Daoy (cell line): ENCODE measurements at regions not wholly inside any gene's neighbourhood (a gene's known extent, or its start where the extent isn't known, plus 50 kb on each side); places are given as distances from the start of the nearest gene placed in this dataset.
"Not testable (repeated sequence)": the region's sequence is repeated elsewhere in the genome, so short reads cannot be mapped to it uniquely, and the experiment has no call there.

ENCODE experiments used
- DNase-seq: peaks from one replicate; pipeline ENCODE4 v3.0.0-alpha.2; 2015; ENCODE audit warnings: low read depth

DNA sequence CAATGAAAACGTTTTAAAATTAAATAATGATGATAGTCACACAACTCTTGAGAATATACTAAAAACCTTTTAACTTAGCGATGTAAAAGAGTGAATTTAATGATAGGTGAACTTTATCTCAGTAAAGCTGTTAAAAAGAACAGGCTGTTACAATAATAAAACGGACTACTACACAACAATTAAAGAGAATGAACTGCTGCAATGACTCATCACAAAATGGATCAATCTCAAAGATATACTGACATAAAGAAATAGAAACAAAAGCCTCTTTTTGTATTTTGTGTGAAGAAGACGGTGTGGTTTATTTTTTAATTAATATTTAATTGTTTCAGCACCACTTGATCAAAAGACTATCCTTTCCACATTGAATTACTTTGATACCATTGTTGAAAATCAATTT, 352.4 kb upstream of the GJE1 start:
- no peak for DNase-seq

DNA sequence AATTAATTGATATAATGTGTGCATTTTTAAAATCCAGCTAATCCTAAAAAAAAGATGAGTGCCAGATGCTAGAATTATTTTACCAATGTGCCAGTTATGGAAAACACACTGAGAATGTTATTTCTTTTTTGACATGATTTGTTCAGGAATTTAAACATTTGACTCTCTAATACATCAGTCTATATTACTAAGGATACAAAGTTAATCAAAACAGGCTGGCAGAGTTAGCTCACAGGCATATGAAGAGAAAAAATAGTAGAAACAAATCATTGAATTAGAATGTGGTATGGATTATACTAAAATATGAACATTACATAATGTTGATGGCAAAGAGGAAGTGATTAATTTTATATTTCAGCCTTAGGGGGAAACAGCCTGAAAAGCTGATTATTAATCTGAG, 368.3 kb upstream of the GJE1 start:
- DNase-seq, result no peak

DNA sequence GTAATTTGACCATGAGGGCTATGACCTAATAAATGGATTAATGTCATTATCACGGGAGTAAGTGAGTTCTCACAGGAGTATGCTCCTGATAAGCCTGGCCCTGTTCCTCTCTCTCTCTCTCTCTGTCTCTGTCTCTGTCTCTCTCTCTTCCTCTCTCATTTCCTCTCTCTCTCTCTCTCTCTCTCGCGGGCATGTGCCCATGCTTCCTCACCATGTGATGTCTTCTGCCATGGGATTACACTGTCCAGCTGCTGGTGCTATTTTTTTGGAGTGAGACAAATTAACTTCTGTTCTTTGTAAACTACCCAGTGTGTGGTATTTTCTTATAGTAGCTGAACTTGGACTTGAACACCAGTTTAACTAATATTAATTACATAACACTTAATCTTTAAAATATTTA, 374.3 kb upstream of the GJE1 start:
- no peak for DNase-seq

DNA sequence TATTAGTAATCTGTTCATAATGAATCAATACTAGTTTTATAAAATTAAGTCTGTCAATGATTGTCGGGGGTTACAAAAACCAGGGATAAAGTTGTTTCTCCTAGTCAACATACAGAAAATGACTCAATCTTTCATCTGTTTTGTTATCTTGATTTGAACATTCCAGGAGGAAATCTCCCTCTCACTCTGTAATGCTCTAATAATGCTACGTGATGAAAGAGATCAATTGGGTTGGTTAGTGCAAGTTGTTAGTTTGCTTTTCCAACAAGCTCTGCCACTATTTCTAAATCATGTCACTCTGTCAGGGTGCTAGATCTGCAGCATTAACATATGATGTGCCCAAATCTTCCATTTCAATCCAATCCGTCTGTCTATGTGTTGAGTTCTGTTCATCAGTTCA, 379.5 kb upstream of the GJE1 start:
- no peak for DNase-seq

DNA sequence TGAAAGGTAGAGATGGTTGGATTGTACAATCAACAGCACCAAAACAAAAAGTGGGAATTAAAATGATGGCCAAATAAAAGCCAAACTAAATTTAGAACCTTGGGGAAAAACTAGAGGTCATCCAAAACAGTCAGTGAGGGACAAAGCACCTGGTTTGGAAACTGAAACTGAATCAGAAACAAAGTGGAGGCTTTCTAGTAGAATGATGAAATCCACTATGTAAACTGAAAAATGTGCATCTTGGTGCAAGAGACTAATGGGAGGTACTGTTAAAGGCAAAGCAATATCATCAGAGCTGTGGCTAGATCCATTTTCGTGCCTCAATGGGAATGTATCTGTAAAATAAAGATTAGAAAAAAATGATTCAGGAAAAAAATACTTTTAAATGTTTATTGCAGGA, 380.0 kb upstream of the GJE1 start:
- no peak for DNase-seq

DNA sequence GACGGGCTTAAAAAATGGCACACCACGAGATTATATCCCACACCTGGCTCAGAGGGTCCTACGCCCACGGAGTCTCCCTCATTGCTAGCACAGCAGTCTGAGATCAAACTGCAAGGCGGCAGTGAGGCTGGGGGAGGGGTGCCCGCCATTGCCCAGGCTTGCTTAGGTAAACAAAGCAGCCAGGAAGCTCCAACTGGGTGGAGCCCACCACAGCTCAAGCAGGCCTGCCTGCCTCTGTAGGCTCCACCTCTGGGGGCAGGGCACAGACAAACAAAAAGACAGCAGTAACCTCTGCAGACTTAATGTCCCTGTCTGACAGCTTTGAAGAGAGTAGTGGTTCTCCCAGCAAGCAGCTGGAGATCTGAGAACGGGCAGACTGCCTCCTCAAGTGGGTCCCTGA, 386.4 kb upstream of the GJE1 start:
- not testable (repeated sequence) for DNase-seq

DNA sequence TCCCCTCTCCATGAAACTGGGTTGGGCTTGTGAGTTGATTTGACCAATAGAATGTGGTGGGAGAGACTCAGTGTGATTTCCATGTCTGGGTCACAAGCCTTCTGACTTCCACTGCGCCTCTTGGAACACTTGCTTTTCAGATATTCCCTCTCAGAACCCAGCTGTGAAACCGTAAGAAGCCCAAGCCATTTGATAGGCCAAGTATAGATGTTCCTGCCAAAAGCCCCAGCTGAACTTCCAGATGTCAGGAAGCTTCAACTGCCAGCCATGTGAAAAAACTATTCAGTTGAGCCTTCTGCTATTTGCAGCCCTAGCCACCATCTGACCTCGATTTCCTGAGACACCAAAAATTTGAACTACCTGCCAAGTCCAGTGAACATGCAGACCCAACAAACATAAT, 387.8 kb upstream of the GJE1 start:
- no peak for DNase-seq

DNA sequence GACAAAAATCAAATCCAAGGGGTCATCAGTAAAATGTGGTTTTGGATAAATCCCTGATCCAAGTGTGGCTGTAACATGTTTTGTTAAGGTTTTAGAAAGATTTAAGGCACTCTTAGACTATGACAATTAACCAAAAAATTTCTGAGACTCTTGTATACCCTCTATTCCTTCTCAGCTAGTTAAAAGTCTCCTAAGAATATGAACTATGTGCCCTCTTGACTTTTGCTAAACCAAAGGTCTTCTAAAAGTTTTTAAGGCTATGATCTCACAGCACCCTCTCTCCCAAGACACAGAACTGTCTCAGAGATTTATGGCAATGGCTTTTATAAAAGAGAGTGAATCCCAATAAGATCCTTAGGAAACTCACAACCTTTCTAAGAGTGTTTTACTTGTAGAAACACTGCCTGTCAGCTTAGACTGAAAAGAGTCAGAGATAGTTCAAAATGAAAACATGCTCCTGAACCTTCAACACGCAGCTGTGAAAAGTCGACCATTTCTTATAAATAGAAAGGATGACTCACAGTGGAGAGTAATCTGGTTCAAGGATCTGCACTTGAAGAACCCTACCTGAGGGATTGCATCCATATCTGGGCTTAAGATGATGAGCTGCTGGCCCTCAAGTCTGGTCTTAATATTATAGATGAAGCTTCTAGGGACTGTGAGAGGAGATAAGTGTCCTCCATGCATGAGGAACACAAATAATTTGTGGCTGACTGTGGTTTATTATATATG, 388.4 kb upstream of the GJE1 start:
- DNase-seq, result no peak

DNA sequence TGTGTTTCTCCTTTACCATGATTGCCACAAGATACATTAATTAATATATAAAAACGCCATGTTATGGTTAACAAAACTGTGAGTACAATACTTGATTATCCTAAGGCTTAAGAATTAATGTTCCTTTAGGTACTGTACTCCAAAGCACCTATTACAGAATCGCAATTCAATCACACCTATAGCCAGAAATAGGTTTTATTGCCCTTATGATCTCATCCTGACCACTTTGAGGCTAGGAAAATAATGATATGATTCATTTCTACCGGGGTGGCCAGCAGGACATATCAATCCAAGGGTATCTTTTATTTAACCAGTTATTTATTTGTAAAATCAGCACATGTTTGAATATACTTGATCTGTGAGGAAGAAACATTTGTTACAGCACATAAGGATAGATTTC, 396.6 kb upstream of the GJE1 start:
- no peak for DNase-seq

DNA sequence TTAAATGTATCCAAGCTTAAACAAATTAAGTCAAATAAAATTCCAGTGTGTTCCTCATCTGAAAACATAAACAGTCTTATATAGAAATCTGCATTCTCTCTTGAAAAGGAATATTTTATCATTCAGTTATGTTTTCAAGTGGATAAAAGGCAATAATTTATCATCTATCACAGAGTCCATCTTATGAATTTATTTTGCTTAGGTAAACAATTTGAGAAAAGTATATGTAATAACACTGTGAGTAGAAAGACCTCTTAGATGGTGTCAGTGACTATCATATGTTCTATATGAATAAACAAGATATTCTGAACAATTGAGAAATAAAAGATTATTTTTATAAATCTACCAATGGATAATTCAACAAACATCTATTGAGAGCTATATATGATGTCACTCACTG, 397.6 kb upstream of the GJE1 start:
- no peak for DNase-seq

DNA sequence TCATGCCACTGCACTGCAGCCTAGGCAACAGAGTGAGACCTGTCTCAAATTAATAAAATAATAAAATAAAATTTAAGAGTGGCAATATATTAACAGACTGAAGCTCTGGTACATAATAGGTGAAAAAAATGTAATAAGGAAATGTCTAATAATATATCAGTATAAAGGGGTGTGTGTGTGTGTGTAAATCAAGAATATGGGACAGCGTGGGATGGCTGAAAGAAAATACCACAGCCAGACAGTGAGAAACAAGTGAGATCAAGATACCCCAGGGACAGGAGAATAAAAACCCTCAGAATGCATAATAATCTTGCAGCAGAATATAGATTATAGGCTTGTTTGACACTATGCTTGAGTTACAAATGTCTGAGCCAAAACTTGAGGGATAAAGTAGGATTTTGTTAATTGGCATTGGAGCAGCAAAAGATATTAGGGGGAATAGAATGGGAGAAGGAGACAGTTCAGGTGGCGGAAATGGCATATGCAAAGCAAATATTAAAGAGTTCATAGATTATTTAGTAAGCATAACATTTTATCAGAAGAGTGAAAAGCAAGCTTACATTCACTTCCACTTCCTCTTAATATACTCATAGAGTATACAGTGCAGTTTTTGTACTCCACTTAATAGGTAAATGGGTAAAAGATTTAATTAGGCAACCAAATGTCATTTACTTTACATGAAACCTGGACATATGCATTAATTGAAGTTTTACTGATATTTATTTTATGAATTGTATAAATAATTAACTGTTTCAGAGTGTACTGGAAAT, 398.5 kb upstream of the GJE1 start:
- DNase-seq, result no peak

DNA sequence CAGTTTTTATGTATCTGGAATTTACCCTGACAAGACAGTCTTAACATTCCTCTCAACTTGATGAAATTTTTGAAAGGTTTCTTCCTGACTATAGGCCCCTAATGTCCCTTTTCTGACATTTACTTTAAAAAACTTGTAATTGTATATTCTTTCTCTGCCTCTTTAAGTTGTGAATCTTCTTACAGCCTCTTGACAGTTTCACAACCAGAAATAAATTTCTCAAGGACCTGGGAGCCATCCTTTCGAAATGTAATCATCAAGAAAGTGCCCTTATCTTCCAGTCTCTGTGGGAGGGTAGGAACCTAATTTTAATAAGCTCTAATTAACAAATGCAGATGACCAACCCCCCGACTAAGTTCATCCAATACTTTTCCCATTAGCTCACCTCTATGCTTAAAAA, 403.6 kb upstream of the GJE1 start:
- DNase-seq, result no peak

DNA sequence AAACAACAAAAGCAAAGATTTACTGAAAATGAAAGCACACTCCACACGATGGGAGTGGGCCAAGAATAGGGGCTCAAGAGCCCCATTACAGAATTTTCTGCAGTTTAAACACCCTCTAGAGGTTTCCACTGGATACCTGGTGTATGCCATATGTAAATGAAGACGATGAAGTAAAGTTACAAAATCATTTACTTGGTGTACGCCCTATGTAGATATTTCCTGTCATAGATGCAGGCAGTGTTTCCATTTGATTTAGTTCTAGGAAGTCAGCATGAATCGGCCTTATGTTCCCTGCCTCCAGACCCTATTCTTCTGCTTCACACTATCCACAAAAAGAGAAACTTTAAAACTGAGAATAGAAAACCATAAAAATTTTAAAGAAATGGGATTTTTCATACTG, 404.4 kb upstream of the GJE1 start:
- no peak for DNase-seq

DNA sequence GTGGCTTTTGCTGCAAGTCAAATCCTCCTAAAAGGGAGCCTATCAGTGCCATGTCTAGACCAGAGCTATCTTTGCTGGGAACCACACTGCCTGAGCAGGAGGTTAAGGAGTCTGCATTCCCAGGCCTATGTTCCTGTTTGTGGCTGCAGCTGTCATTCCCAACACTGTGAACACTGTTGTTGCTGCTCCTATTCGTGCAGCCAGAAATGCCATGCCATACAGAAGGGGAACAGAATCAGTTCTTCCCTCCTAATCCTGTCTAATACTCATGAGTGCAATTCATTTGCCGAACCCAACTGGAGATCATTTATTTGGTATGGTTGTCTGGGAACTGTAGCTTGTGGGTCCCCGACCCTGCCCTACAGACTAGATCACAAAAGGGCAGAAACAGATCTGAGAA, 406.5 kb upstream of the GJE1 start:
- DNase-seq, result no peak

DNA sequence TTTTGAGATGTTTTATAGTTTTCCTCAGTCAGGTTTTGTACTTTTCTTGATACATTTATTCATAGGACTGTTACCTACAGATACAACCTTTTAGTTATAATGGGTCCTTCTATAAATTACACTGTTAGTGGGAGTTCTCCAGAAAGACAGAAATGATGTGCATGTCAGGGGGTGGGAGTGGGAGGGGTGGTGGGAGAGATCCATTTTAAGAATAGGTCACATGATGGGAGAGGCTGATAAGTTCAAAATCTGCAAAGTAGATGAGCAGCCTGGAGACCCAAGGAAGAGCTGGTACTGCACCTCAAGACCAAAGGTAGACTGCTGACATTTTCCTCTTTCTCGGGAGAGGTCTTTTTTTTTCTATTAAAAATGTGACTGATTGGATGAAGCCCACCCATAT, 408.0 kb upstream of the GJE1 start:
- no peak for DNase-seq

DNA sequence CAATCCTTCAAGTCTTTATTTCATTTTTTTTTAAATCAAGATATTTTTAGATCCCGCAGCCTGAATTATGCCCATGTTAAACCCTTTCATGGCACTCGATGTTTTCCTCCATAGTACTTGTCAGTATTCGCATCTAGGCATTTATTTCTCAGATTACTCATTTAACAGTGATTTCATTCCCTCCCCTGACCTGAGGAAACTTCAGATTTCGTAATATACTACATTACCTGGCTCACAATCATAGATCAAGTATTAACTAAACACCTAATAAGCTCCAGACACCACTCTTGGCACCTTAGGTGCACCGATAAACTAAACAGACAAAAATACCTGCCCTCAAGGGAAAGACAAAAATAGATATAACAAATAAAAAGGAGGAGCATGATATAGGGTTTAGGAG, 413.2 kb upstream of the GJE1 start:
- no peak for DNase-seq

DNA sequence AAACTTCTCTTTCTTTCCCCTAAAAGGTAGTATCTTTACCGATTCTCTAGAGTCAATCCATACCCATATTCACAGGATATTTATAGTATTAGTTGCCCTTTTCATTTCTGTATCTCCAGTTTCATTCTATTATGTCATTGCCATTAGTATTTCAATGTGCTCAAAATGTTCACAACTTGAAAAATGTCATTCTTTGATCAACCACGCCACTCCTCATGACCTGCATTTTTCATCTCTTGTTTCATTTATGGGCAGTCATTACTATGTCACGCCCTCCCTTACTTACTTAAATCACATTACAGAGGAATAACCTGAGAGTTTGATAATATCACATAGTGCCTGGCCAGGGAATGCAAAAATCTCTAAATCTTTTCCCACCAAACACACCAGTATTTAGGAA, 427.3 kb upstream of the GJE1 start:
- no peak for DNase-seq

DNA sequence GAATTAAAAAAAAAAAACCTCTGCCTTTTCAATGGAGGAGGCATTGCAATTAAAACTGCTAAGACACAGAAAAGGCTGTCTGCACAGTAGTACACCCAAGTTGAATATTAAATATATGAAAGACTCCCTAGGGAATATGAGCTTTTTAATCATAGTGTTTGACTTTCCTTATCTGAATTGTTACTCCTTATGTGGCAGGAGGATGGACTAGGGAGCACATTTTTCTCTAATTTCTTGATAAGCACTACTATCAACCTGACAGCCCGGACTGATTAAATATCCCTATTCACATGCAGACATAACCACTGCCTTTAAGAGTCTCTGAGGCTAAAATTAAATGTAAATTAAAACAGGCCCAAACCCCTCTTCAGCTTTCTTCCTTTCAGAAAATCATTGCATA, 428.6 kb upstream of the GJE1 start:
- DNase-seq, result no peak

DNA sequence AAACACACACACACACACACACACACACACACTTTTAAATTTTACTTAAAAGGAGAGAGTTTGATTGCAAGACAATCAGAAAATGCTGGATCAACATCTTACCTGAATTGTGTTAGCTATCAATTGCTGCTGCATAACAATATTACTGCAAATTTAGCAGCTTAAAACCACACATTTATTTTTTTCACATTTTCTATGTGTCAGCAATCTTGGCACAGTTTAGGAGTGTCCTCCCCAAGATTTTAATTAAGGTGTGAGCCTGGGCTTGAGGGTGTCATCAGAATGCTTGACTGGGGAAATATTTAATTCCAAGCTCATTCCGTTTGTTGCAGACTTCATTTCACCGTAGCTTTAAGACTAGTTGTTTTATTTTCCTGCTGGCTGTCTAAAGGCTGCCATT, 431.0 kb upstream of the GJE1 start:
- DNase-seq, result no peak

DNA sequence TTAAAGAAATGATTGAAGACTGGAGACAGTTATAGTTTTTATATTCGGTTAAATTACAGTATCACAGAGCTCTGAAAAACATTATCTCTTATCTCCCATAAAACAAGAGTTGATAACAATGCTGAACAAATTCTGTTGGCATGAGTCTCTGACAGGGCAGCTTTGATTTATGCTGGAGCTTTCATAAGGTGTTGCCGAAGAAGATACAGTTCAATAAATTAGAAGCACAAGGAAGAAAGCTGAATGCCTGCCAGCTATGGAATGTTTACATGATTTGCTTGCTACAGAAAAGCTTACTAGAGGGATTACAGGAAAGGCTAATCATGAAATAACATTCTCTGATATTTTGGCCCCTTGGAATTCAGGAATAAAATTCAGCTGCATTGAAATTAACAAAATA, 431.9 kb upstream of the GJE1 start:
- DNase-seq, result no peak

DNA sequence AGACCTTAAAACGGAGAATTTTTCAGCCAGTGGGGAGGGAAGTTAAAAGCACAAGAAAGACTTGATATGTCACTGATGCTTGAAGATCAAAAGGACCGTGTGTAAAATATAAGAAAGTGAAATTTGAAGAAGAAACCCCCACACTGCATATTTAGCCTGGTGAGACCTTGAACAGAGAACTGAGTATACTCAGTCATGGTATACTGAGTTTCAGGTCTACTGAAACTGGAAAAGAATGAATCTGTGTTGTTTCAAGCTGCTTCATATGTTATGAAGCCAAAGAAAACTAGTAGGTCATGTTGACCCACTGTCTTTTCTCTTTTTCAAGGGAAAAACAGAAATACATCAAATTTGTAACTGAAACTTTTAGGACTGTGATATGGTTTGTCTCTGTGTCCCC, 443.8 kb upstream of the GJE1 start:
- no peak for DNase-seq

DNA sequence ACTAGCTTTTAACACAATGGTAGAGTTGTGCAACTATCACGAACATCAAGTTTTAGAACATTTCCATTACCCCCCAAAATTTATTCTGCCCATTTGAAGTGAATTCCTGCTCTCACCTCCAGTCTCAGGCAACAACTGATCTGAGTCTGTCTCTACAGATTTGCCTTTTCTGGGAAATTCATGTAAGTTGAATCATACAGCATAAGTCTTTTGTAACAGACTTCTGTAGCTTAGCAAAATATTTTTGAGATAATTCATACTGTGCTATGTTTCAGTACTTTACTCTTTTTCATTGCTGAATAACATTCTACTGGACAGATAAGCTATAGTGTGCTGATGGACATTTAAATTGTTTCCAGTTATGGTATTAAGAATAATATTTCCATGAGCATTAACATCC, 447.3 kb upstream of the GJE1 start:
- no peak for DNase-seq

DNA sequence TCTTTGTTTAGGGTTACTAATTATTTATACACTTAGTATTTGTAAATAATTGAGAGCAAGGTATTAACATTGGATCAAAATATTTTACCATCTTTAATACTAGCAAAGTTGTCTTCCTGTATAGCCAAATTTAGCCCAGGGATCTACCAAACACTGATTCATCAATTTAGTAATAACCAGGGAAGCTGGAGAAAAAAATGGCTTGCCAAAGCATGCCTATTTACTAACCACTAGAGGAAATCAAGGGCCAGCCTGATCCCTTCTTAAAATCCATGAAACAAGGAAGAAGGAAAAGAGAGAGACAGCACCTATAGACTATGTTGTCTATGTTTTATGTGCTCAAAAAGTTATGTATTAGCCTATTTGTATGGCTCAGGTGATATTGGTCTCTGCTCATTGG, 450.3 kb upstream of the GJE1 start:
- no peak for DNase-seq
